ENCODE measurements at regions not wholly inside any gene's neighbourhood (a gene's known extent, or its start where the extent isn't known, plus 50 kb on each side); places are given as distances from the start of the nearest gene placed in this dataset.

DNA sequence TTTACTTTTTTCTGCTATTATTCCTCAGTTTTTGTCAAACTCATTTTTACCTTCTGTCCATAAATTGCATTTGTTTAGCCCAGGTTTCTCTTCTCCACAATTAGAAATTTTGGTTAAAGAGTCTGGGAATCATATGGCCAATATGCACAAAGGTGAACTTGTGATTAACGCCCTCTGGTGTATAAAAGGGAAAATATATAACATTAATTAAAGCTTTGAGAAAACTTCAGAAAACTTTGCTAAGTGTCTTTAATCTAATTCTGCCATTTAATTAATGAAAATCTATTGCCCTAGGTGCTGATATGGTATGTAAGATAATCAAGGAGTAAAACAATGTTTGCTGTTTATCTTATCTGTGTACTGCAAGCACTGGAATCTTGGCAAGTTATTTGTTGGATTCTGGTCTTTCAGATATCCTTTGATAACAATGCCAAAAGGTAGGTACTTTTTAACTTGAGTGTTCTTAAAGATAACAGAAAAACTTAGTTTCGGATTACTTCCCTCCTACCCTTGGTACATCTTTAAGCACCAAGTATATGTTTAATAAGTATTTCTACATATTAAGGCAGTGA lies 402.6 kb downstream of the SUCLA2 start:
- TF ChIP-seq EZH2 (IDR thresholded peaks at IDR 0.05; ENCODE audit: low read depth) = no peak
- TF ChIP-seq, protein P1, sequence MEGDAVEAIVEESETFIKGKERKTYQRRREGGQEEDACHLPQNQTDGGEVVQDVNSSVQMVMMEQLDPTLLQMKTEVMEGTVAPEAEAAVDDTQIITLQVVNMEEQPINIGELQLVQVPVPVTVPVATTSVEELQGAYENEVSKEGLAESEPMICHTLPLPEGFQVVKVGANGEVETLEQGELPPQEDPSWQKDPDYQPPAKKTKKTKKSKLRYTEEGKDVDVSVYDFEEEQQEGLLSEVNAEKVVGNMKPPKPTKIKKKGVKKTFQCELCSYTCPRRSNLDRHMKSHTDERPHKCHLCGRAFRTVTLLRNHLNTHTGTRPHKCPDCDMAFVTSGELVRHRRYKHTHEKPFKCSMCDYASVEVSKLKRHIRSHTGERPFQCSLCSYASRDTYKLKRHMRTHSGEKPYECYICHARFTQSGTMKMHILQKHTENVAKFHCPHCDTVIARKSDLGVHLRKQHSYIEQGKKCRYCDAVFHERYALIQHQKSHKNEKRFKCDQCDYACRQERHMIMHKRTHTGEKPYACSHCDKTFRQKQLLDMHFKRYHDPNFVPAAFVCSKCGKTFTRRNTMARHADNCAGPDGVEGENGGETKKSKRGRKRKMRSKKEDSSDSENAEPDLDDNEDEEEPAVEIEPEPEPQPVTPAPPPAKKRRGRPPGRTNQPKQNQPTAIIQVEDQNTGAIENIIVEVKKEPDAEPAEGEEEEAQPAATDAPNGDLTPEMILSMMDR (conservative IDR thresholded peaks at IDR 0.05) = peak; percentile 54

All from PC-9 (cell line).